Osteocyte (in vitro differentiated cells): ENCODE measurements at regions not wholly inside any gene's neighbourhood (a gene's known extent, or its start where the extent isn't known, plus 50 kb on each side); places are given as distances from the start of the nearest gene placed in this dataset.

Source experiments
- DNase-seq: peaks from one replicate; pipeline ENCODE4 v3.0.0; 2021; ENCODE audit warnings: mixed read lengths; ENCODE audit not compliant: unreplicated experiment; ENCODE audit errors: extremely low spot score
- H3K27ac Mint-ChIP-seq: one replicate; pipeline ENCODE4 v1.8.0; 2021; ENCODE audit warnings: mild to moderate bottlenecking, mixed read lengths; ENCODE audit not compliant: unreplicated experiment
- H3K27me3 Mint-ChIP-seq: one replicate; pipeline ENCODE4 v1.8.0; 2021; ENCODE audit warnings: mixed read lengths; ENCODE audit not compliant: unreplicated experiment
- H3K36me3 Mint-ChIP-seq: one replicate; pipeline ENCODE4 v1.8.0; 2021; ENCODE audit warnings: mixed read lengths; ENCODE audit not compliant: unreplicated experiment
- H3K4me1 Mint-ChIP-seq: one replicate; pipeline ENCODE4 v1.8.0; 2021; ENCODE audit warnings: mixed read lengths; ENCODE audit not compliant: unreplicated experiment
- H3K4me3 Mint-ChIP-seq: one replicate; pipeline ENCODE4 v1.8.0; 2021; ENCODE audit warnings: mild to moderate bottlenecking, moderate library complexity, mixed read lengths; ENCODE audit not compliant: unreplicated experiment
- H3K9me3 Mint-ChIP-seq: one replicate; pipeline ENCODE4 v1.8.0; 2021; ENCODE audit warnings: mixed read lengths; ENCODE audit not compliant: unreplicated experiment
- TF ChIP-seq, protein P1 (sequence below): fragments of 200-600 bp; sonication (generic); IDR thresholded peaks from 2 replicates; pipeline ENCODE4 v1.5.0; 2021; ENCODE audit warnings: antibody characterized with exemption, mild to moderate bottlenecking, moderate library complexity

DNA sequence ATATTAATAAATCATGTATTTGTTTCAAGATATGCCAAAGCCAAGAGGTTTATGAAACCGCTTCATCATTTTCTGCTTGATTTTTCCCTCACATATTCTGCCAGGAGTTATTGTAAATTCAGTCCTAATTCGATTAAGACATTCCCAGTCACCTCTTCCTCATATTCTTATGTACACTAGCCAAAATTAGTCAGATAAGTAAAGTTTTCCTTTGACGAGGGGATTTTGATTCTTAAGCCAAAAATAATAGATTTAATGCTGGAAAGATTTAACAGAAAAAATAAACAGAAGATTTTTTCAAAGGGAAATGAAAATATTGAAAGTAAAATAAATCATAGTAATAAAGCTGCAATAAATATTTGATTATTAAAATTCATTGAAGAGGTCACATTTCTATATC lies 51.0 kb upstream of the VEGFC start:
- DNase-seq = no peak
- Mint-ChIP-seq H3K9me3 (peaks cover 8% of the 10 kb centered on the region), H3K36me3 (peaks cover 3% of the 10 kb centered on the region), H3K27ac (no peak overlapping the region), H3K4me1 (peaks cover 48% of the 10 kb centered on the region), H3K27me3 (no peaks in the 10 kb centered on the region), H3K4me3 (no peak overlapping the region)
- TF ChIP-seq, protein P1, sequence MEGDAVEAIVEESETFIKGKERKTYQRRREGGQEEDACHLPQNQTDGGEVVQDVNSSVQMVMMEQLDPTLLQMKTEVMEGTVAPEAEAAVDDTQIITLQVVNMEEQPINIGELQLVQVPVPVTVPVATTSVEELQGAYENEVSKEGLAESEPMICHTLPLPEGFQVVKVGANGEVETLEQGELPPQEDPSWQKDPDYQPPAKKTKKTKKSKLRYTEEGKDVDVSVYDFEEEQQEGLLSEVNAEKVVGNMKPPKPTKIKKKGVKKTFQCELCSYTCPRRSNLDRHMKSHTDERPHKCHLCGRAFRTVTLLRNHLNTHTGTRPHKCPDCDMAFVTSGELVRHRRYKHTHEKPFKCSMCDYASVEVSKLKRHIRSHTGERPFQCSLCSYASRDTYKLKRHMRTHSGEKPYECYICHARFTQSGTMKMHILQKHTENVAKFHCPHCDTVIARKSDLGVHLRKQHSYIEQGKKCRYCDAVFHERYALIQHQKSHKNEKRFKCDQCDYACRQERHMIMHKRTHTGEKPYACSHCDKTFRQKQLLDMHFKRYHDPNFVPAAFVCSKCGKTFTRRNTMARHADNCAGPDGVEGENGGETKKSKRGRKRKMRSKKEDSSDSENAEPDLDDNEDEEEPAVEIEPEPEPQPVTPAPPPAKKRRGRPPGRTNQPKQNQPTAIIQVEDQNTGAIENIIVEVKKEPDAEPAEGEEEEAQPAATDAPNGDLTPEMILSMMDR = no peak

DNA sequence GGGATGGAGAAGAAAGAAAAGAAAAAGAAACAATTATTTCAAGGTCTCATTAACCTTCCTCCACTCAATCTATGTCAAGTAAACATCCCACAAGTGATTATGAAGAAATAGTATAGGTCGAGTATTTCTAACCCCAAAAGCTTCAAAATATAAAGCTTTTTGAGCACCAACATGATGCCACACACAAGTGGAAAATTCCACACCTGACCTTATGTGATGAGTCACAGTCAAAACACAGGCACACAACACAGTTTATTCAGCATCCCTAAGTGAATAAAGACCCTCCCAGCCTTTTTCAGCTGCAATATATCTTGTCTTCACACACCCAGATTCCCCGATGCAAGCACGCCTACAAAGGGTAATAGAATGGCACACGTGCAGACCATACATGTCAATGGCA lies 51.7 kb upstream of the VEGFC start:
- TF ChIP-seq, protein P1 = no peak
- Mint-ChIP-seq H3K36me3 (peaks cover 3% of the 10 kb centered on the region), H3K4me1 (peaks cover 41% of the 10 kb centered on the region), H3K27ac (no peak overlapping the region), H3K4me3 (no peak overlapping the region), H3K9me3 (peaks cover 8% of the 10 kb centered on the region), H3K27me3 (no peaks in the 10 kb centered on the region)
- no peak for DNase-seq

DNA sequence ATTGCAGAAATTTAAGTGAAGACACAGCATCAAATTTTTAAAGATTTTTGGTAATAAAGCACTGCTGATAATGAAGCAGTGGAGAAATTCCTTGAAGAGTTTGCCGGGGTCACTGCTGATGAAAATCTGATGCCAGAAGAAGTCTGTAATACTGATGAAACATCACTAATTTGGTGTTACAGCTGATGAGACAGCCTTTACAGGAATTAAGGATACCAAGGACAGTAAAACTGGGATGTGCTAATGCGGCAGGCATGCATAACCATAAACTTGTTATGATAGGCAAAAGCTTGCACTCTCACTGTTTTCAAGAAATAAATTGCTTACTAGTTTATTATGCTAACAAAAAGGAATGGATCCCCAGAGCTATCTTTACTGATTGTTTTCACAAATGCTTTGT lies 52.9 kb upstream of the VEGFC start:
- no peak for DNase-seq
- Mint-ChIP-seq H3K4me1 (peaks cover 29% of the 10 kb centered on the region), H3K9me3 (peaks cover 8% of the 10 kb centered on the region), H3K27ac (no peak overlapping the region), H3K4me3 (no peak overlapping the region), H3K36me3 (peaks cover 3% of the 10 kb centered on the region), H3K27me3 (no peaks in the 10 kb centered on the region)
- TF ChIP-seq, protein P1 = no peak

DNA sequence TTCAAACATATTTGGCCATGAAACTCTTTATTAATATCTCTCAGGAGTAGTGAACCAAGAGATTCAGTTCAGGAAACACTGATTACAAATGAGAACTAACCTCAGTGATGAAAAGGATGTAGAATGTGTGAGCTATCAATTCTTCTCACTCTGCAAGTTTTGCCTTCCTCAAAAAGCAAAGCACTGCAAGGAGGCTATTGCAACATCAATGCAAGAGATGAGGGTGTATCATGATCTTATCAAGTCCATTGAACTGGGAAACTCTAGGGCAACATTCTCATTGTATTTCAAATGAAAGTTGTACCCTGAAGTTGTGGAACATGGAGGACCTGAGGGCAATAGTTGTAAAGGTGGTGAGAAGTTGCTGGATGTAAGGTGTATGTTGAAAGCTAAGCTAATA lies 56.4 kb upstream of the VEGFC start:
- no peak overlapping the region for H3K4me3 Mint-ChIP-seq
- peaks cover 3% of the 10 kb centered on the region for H3K36me3 Mint-ChIP-seq
- no peak for DNase-seq
- H3K4me1 Mint-ChIP-seq = peaks cover 8% of the 10 kb centered on the region
- TF ChIP-seq, protein P1 = no peak
- no peak overlapping the region for H3K27ac Mint-ChIP-seq
- H3K27me3 Mint-ChIP-seq = no peaks in the 10 kb centered on the region
- peaks cover 17% of the 10 kb centered on the region for H3K9me3 Mint-ChIP-seq

DNA sequence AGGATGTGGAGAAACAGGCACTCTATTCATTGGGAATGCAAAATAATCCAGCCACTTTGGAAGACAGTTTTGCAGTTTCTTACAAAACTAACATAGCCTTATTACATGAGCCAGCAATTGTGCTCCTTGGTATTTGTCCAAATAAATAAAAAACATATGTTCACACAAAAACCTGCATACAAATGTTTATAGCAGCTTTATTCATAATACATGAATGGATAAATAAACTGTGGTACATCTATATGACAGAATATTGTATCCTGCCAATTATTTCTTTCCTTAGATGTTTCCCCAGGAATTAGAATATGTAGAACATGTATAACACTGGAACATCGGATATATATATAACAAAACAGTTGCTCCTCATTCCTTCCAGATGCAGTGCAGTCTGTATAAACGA lies 57.7 kb upstream of the VEGFC start:
- H3K27me3 Mint-ChIP-seq = no peaks in the 10 kb centered on the region
- peaks cover 3% of the 10 kb centered on the region for H3K36me3 Mint-ChIP-seq
- TF ChIP-seq, protein P1 = no peak
- no peak for DNase-seq
- peaks cover 14% of the 10 kb centered on the region for H3K9me3 Mint-ChIP-seq
- no peaks in the 10 kb centered on the region for H3K4me1 Mint-ChIP-seq
- no peak overlapping the region for H3K4me3 Mint-ChIP-seq
- H3K27ac Mint-ChIP-seq = no peak overlapping the region
